Tibial artery (tissue), 4 donors: ENCODE measurements at regions not wholly inside any gene's neighbourhood (a gene's known extent, or its start where the extent isn't known, plus 50 kb on each side); places are given as distances from the start of the nearest gene placed in this dataset.

Experiments
- DNase-seq, 2 donors: peaks; one replicate each; pipeline ENCODE4 v3.0.0-alpha.2; 2019
- H3K27ac ChIP-seq, 2 donors: fragments of 200-600 bp; sonication (generic) in 1 of 2; 1 replicate in 1 of 2; 2 replicates in 1 of 2; pipeline ENCODE4 v1.5.1; 2018 to 2019; ENCODE audit warnings: mild to moderate bottlenecking in 1 of 2
- H3K27me3 ChIP-seq, 2 donors: fragments of 200-600 bp; sonication (generic) in 1 of 2; one replicate each; pipeline versions ENCODE4 v1.5.1 to v1.6.0; 2016 to 2019
- H3K36me3 ChIP-seq, 3 donors: fragments of 200-600 bp; sonication (generic) in 2 of 3; one replicate each; pipeline ENCODE4 v1.5.1; 2016 to 2019; ENCODE audit warnings: mild to moderate bottlenecking in 2 of 3
- H3K4me1 ChIP-seq, 4 donors: fragments of 200-600 bp; sonication (generic) in 2 of 4; 1 replicate in 3 of 4; 2 replicates in 1 of 4; pipeline ENCODE4 v1.5.1; 2016 to 2019
- H3K4me3 ChIP-seq, 2 donors: fragments of 200-600 bp; sonication (generic) in 1 of 2; 1 replicate in 1 of 2; 2 replicates in 1 of 2; pipeline ENCODE4 v1.5.1; 2018 to 2019; ENCODE audit warnings: mild to moderate bottlenecking in 2 of 2
- H3K9me3 ChIP-seq, 3 donors: fragments of 200-600 bp; sonication (generic) in 1 of 3; one replicate each; pipeline ENCODE4 v1.5.1; 2016 to 2019
- CTCF ChIP-seq, 2 experiments: fragments of 200-600 bp in 1 of 2; fragments of 450-650 bp in 1 of 2; IDR thresholded peaks; one replicate each; pipeline ENCODE4 v1.5.1; 2017 to 2019; ENCODE audit warnings: antibody characterized with exemption in 2 of 2, mild to moderate bottlenecking in 1 of 2, moderate library complexity in 1 of 2
- intact Hi-C: fragments of 100-400 bp; cut with DNase I; formaldehyde crosslinking; loops from one replicate; pipeline ENCODE4 v1.15.0; 2023; ENCODE audit warnings: low total_unique reads

- H3K36me3 ChIP-seq: no peaks in the 10 kb centered on the region
- no peaks in the 10 kb centered on the region for H3K27me3 ChIP-seq
- no peak overlapping the region for H3K4me3 ChIP-seq
- TF ChIP-seq CTCF (IDR thresholded peaks at IDR 0.05): no peak
- DNase-seq: no peak
- H3K4me1 ChIP-seq: no peaks in the 10 kb centered on the region
- no peak overlapping the region for H3K27ac ChIP-seq
- intact Hi-C loops: no loop called here
- no peaks in the 10 kb centered on the region for H3K9me3 ChIP-seq
Observed at GRCh38 chr2:163990101-163990500, 254.3 kb upstream of the FIGN start.

- intact Hi-C loops: no loop called here
- Histone ChIP-seq H3K27ac (no peak overlapping the region), H3K36me3 (no peaks in the 10 kb centered on the region), H3K27me3 (no peaks in the 10 kb centered on the region), H3K4me1 (no peaks in the 10 kb centered on the region), H3K4me3 (no peak overlapping the region), H3K9me3 (no peaks in the 10 kb centered on the region)
- TF ChIP-seq CTCF (IDR thresholded peaks at IDR 0.05): no peak
- no peak for DNase-seq
Observed at GRCh38 chr2:163987175-163987940, 251.6 kb upstream of the FIGN start.

- TF ChIP-seq CTCF (IDR thresholded peaks at IDR 0.05): no peak
- H3K36me3 ChIP-seq: no peaks in the 10 kb centered on the region
- no peak for DNase-seq
- intact Hi-C loops: no loop called here
- H3K4me3 ChIP-seq: no peak overlapping the region
- H3K27me3 ChIP-seq: no peaks in the 10 kb centered on the region
- no peak overlapping the region for H3K27ac ChIP-seq
- H3K9me3 ChIP-seq: no peaks in the 10 kb centered on the region
- no peaks in the 10 kb centered on the region for H3K4me1 ChIP-seq
Observed at GRCh38 chr2:163984986-163985385, 249.2 kb upstream of the FIGN start.

- no peaks in the 10 kb centered on the region for H3K9me3 ChIP-seq
- H3K4me3 ChIP-seq: no peak overlapping the region
- intact Hi-C loops: no loop called here
- no peak overlapping the region for H3K27ac ChIP-seq
- no peaks in the 10 kb centered on the region for H3K4me1 ChIP-seq
- DNase-seq: no peak
- H3K27me3 ChIP-seq: no peaks in the 10 kb centered on the region
- TF ChIP-seq CTCF (IDR thresholded peaks at IDR 0.05): no peak
- no peaks in the 10 kb centered on the region for H3K36me3 ChIP-seq
Observed at GRCh38 chr2:163983911-163984310, 248.1 kb upstream of the FIGN start.

GRCh38 chr2:163982938-163983337 lies 247.1 kb upstream of the FIGN start:
- no peak for DNase-seq
- no peak for TF ChIP-seq CTCF (IDR thresholded peaks at IDR 0.05)
- no peaks in the 10 kb centered on the region for H3K27me3 ChIP-seq
- no peak overlapping the region for H3K4me3 ChIP-seq
- no peaks in the 10 kb centered on the region for H3K36me3 ChIP-seq
- H3K9me3 ChIP-seq: no peaks in the 10 kb centered on the region
- no peak overlapping the region for H3K27ac ChIP-seq
- no peaks in the 10 kb centered on the region for H3K4me1 ChIP-seq
- intact Hi-C loops: no loop called here
